HG02642 (cell line): ENCODE measurements at regions not wholly inside any gene's neighbourhood (a gene's known extent, or its start where the extent isn't known, plus 50 kb on each side); places are given as distances from the start of the nearest gene placed in this dataset.

Experiments
- ATAC-seq: cut with Tn5 transposase; IDR thresholded peaks from one replicate; pipeline ENCODE4 v1.9.1; 2021; ENCODE audit warnings: mild to moderate bottlenecking; ENCODE audit not compliant: unreplicated experiment, poor library complexity

DNA sequence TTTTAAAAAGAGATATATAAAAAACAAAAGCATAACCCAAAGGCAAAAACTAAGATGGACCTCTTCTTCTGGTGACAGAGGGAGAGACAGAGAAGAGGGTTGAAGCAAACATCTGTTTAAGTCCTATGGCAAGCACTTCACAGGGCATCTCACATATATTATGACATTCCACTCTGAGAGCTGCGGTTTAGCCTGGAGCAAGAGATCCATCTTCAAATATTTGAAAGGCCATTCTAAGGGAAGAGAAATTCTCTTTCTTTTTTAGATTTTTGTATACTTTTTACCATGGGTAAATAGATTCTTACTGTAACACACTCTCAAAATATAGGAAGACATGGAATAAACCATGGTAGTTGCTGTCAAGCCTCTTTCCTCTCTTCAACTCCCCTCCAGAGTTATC lies 204.1 kb downstream of the GXYLT1 start:
- no peak for ATAC-seq

DNA sequence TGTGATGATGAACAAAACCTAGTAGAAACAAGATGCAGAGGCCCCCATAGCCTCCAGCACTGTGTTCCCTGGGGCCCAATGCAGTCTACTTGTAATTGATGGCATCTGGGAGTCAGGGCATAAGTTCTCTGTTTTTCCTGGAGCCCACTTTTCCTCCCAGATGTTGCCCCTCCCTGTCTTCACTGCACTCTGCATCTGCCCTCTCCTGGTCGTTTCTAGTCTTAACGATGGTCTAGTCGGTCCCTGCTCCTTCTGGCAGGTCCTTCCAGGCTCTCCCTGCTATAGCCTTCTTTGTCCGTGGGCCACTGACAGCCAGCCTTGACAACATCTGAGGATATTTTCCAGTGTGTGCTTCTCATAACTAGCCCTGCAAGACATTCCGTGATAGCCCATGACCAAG lies 208.3 kb downstream of the GXYLT1 start:
- no peak for ATAC-seq

- no peak for ATAC-seq
Observed at GRCh38 chr12:41935911-41936310, 208.8 kb downstream of the GXYLT1 start.

GRCh38 chr12:41932470-41932991 lies 212.1 kb downstream of the GXYLT1 start:
- no peak for ATAC-seq

- no peak for ATAC-seq
Observed at GRCh38 chr12:41930866-41931437, 213.7 kb downstream of the GXYLT1 start.

GRCh38 chr12:41924111-41924510 lies 220.6 kb downstream of the GXYLT1 start:
- ATAC-seq: no peak

GRCh38 chr12:41923351-41923750 lies 221.3 kb downstream of the GXYLT1 start:
- no peak for ATAC-seq

DNA sequence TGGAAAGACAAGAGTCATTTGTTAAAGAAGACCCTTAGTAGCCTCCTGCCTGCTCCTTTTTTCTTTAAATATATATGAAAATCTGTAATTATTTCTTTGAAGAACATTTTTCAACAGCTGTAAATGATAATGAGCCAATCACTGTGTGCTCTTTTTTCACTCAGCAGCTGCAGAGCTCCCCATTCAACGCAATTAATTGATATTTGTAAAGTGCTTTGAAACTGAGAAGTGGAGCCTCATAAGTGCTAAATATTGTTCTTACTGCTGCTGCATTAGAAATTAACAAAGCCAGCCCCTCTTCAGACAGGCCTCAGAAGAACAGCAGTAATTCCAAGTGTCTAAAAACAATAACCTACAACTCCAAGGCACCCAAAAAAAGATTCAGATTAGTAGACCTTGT lies 224.3 kb downstream of the GXYLT1 start:
- no peak for ATAC-seq

DNA sequence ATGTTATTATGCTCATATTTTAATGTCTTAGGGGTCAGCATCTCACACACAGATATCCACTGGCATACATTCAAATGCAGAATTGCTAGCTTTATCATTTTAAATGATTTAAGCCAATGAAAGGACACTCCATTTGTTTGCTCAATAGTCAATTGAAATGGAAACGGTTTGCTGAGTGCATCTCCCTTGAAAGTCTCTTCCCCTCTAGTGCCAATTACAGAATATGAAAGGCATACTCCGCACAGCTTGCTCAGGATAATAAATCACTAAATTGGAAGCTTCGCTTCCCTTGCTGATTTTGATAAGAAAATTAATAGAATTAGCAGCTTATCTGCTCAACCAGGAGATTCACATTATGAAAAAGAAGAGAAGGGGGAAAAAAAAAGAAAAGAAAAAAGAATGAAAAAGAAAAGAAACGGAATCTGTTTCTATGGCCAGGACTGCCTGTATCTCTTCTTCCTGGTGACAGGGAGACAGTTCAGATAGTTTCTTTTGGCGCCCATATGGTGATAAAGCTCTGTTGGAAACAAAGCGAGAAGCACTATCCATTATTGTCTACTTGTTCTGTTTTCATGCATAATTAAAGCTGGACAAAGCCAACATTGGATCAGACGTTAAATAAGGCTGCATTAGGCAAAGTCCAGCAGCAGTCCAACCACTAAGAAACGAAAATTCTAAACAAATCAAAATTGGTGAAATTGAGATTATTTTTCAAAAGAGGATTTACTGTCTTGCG lies 225.0 kb downstream of the GXYLT1 start:
- ATAC-seq: no peak

- no peak for ATAC-seq
Observed at GRCh38 chr12:41919048-41919447, 225.6 kb downstream of the GXYLT1 start.

DNA sequence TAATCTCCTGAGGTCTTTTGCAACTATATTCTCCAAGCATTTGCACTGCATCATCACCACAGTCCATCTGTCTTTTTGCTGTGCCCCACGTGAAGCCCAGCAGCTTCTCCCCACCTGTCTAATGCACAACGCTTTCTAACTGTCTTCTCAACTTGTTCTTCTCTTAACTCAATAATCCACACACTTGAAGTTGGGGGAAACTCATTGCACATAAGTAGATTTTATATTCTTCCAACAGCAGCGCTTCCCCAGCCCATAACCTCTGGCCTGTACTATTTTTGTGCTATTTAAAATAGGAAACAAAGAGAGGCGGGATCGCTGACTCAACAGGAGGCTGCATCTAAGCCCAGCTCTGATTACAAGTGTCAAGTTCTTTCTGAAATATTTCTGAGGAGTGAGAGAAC lies 226.7 kb downstream of the GXYLT1 start:
- ATAC-seq: no peak

DNA sequence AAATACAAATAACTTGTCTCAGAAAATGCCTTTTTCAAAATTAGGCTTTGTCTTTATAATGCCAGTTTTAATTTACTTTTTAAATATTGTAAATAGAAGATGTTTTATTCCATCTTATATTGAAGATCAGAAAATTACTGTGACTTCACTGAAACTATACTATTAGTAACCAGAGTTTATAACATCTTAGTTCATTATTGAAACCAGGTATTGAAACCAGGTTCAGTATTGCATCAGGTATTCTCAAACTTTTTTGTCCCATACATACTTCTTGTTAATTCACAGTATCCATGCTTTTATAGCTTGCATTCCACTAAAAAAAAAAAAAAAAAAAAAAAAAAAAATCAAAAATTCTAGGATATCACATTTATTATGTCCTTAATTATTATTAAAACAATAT lies 227.5 kb downstream of the GXYLT1 start:
- ATAC-seq: no peak

DNA sequence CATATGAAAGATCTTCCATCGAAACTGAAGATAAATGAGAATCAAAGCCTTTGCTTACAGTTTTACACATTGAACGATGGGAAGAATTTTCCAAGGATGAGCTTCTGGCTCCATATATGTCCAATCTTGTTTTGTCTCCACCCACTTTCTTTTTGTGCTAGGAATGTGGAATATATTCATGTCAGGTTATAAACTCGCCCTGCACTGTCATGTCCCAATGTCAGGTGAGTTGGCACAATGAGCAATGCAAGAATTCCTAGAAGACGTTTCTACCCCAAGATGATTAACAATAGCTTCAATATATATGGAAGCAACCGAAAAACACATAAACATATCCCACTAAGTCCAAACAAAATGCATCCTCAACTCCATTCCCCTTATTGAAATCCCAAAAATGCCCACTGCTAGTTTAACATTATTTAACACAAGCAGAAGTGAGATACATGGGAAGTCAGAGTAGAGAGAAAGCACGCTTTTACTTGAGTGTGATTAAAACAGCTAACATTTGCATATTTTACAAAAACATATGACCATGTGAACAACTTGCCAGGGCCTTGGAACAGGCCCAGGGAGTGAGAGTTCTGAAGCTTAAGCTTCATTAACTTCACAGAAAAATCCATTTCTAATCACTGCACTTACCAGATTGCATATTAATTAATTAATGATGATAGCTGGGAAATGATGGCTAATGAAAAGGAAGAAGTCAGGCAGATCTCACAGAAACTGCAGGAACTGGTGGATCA lies 233.9 kb downstream of the GXYLT1 start:
- no peak for ATAC-seq

DNA sequence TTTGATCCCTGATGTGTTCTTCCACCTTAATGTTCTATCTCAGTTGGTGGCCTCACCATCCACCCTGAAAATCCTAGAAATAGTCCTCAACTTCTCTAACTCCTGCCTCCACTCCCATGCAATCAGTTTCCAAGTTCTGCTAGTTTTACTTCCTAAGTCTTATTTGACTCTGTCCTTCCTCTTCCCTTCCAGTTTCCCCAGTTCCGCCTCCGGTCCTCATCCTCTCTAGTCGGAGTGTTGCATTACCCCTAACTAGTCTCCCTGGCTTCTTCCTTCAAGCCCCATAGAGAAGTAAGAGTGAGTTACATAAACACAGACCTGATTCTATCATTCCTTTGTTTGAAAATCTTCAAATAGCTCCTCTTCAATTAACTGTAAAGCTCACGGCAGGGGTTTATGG lies 236.5 kb downstream of the GXYLT1 start:
- no peak for ATAC-seq

- ATAC-seq: no peak
Observed at GRCh38 chr12:41907550-41907949, 237.1 kb downstream of the GXYLT1 start.

- ATAC-seq: no peak
Observed at GRCh38 chr12:41907021-41907420, 237.7 kb downstream of the GXYLT1 start.

- no peak for ATAC-seq
Observed at GRCh38 chr12:41905759-41906297, 238.8 kb downstream of the GXYLT1 start.

DNA sequence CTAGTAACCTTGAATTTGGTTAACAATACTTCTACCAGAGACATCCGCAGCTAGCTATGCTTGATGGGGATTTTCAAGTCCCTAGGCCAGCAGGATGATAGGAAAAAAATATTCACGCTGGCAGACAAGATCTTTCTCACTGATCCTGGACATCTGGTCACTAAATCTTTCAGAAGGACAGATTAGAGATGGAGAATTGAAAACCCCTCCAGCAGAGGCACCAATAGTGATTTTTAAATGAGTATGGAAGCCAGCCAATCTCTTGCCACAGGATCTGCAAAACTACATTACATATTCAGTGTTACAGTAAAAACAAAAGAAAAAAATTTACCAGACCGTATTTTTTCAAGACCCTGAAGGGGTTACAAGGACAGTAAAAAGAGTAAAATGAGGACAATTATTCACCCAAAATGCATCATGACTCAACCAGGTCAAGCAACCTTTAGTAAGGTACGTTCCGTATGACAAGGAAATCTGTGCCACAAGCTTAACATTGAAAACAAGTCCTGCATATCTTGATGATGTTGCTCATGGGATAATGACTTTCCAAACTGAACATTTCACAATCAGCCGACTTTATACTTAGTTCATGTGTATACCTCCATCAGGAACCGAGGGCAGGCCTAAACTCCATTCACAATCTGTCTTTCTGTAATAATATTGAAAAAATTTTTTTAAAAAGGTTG lies 239.5 kb downstream of the GXYLT1 start:
- no peak for ATAC-seq

- no peak for ATAC-seq
Observed at GRCh38 chr12:41904041-41904440, 240.6 kb downstream of the GXYLT1 start.

DNA sequence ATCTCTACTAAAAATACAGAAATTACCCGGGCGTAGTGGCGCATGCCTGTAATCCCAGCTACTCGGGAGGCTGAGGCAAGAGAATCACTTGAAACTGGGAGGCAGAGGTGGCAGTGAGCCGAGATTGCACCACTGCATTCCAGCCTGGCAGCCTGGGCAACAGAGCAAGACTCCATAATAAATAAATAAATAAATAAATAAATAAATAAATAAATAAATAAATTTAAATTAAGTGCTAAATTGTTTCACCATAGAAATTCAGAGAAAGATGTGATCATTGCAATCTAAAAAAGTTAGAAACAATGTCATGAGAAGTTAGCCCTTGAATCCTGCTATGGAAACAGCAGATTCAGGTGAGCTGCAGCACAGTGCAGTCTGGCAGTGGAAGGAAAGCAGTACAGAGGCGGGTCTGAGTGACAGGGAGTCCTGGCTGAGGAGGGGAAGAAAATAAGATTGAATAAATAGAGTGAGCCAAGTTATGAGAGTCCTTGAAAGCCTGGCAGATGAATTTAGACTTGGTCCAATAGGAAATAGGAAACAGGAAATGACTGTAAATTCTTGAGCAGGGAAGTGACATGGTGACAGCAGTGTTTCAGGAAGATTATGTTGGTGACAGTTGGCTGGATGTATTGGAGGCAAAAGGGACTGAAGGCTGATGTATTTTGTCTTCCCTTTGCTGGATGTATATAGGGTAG lies 241.5 kb downstream of the GXYLT1 start:
- no peak for ATAC-seq
